NB4 (cell line): ENCODE measurements at regions not wholly inside any gene's neighbourhood (a gene's known extent, or its start where the extent isn't known, plus 50 kb on each side); places are given as distances from the start of the nearest gene placed in this dataset.
"Not testable (repeated sequence)": the region's sequence is repeated elsewhere in the genome, so short reads cannot be mapped to it uniquely, and the experiment has no call there.

Experiments used
- DNase-seq: peaks from one replicate; pipeline ENCODE4 v3.0.0; 2010; ENCODE audit warnings: low read depth
- H3K4me3 ChIP-seq: one replicate; pipeline ENCODE4 v1.5.1; 2011; ENCODE audit warnings: mild to moderate bottlenecking, low read depth, low read length, moderate library complexity
- MYC ChIP-seq: IDR thresholded peaks from 2 replicates; pipeline ENCODE4 v1.6.1; 2011; ENCODE audit warnings: low read depth, low read length
- POLR2A ChIP-seq: IDR thresholded peaks from 2 replicates; pipeline ENCODE4 v1.6.1; 2011; ENCODE audit warnings: mild to moderate bottlenecking; ENCODE audit not compliant: insufficient read length; ENCODE audit errors: extremely low read depth
- TF ChIP-seq, protein P1 (sequence below): IDR thresholded peaks from one replicate; pipeline ENCODE4 v1.5.1; 2012; ENCODE audit warnings: low read depth, low read length
- TF ChIP-seq, protein P2 (sequence below): IDR thresholded peaks from 2 replicates; pipeline ENCODE4 v1.6.1; 2011; ENCODE audit warnings: low read depth, low read length

DNA sequence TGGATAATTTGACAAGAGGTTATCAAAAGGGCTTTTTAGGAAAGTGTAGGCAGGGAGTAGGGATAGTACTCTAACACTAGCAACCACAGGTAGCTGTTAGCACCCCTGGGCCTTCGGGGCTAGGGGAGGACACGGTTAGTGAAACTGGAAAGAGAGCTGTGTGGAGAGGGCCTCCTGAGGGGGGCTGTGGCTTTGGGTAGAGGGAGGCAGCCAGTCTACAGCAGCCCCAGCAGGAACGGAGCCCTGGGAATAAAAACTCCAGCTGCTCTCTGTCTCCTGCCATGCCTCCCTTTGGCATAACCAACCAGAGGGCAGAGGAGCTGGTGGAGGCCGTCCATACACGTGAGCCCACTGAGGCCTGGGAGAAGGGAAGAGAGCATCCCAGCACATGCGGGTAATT is 223.2 kb downstream of the FOXD2 start:
- TF ChIP-seq, protein P1, sequence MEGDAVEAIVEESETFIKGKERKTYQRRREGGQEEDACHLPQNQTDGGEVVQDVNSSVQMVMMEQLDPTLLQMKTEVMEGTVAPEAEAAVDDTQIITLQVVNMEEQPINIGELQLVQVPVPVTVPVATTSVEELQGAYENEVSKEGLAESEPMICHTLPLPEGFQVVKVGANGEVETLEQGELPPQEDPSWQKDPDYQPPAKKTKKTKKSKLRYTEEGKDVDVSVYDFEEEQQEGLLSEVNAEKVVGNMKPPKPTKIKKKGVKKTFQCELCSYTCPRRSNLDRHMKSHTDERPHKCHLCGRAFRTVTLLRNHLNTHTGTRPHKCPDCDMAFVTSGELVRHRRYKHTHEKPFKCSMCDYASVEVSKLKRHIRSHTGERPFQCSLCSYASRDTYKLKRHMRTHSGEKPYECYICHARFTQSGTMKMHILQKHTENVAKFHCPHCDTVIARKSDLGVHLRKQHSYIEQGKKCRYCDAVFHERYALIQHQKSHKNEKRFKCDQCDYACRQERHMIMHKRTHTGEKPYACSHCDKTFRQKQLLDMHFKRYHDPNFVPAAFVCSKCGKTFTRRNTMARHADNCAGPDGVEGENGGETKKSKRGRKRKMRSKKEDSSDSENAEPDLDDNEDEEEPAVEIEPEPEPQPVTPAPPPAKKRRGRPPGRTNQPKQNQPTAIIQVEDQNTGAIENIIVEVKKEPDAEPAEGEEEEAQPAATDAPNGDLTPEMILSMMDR: no peak
- TF ChIP-seq, protein P2, sequence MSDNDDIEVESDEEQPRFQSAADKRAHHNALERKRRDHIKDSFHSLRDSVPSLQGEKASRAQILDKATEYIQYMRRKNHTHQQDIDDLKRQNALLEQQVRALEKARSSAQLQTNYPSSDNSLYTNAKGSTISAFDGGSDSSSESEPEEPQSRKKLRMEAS: no peak
- TF ChIP-seq MYC (no peak), POLR2A (no peak)
- no peak for DNase-seq
- H3K4me3 ChIP-seq: no peak overlapping the region

DNA sequence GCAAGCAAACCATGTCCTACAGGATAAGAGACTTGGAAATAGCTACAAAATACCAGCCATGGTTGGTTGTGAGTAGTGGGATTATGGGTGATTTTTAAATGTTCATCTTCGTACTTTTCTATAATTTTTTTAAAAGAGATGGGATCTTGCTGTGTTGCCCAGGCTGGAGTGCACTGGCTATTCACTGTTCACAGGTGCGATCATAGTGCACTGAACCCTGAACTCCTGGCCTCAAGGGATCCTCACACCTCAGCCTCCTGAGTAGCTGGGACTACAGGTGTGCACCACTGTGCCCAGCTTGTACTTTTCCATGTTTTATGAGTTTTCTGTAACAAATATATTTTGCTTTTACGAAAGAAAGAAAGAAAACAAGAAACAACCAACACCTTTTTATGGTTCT is 224.2 kb downstream of the FOXD2 start:
- TF ChIP-seq POLR2A (no peak), MYC (no peak)
- TF ChIP-seq, protein P2: no peak
- TF ChIP-seq, protein P1: no peak
- no peak overlapping the region for H3K4me3 ChIP-seq
- no peak for DNase-seq

DNA sequence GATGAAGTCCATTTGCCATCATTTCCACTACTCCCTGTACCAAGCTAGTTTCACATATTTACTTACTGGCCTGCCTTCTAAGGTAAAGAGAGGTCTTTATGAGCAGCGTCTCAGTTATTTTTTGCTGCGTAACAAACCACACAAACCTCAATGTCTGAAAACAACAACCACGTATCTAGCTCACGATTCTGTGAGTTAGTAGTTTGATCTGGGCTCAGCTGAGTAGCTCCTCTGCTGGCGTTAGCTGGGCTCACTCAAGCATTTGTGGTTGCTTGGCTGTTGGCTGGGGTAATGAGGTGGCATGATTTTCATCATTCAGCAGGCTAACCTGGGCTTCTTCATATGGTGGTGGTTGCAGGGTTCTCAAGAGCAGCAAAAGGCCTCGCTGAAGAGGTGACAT is 225.4 kb downstream of the FOXD2 start:
- TF ChIP-seq POLR2A (no peak), MYC (no peak)
- TF ChIP-seq, protein P2: no peak
- TF ChIP-seq, protein P1: no peak
- H3K4me3 ChIP-seq: no peak overlapping the region
- no peak for DNase-seq

DNA sequence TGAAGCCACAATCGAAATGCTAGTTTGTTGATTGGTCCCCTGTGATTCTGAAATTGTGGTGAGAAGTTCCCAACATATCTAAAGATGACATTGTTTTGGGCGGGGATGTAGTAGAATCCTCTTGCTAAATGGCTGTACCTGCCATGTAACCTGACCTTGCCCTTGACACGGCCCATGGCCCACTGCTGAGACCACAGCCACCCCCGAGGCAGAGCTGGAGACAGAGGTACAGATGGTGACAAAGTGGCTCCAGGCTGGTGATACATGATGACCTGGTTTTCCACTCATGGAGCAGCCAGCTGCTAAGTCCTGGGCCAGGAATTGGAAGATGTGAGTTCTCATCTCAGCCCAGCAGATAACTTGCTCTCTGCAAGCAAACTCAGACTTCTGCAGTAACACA is 226.5 kb downstream of the FOXD2 start:
- TF ChIP-seq MYC (no peak), POLR2A (no peak)
- TF ChIP-seq, protein P1: no peak
- TF ChIP-seq, protein P2: no peak
- no peak for DNase-seq

DNA sequence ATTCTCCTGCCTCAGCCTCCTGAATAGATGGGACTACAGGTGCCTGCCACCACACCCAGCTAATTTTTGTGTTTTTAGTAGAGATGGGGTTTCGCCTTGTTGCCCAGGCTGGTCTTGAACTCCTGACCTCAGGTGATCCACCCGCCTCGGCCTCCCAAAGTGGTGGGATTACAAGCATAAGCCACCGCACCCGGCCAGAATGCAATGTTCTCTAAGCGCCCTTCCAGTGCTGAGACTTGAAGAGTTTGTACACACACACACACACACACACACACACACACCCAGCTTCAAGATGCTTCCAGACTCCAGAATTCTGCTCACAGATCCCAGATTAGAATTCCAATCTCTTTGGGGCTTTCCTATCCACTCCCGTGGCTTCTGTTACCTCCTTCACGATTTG is 227.1 kb downstream of the FOXD2 start:
- not testable (repeated sequence) for DNase-seq, H3K4me3 ChIP-seq

More for the DNA sequence above, 226.5 kb downstream of the FOXD2 start:
- no peak overlapping the region for H3K4me3 ChIP-seq

DNA sequence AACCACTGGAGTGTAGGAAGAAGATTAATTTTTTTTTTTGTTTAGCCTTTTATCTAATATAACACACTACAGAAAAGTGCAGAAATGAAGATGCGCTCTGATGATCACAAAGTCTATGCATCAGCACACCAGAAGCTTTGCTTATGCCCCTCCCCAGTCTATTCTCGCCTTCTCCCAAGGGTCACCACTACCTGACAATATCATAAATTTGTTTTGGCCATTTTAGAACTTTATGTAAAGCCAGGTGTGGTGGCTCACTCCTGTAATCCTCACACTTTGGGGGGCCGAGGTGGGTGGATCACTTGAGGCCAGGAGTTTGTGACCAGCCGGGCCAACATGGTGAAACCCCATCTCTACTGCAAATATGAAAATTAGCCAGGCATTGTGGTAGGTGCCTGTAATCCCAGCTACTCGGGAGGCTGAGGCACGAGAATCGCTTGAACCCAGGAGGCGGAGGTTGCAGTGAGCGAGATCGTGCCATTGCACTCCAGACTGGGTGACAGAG is 231.3 kb downstream of the FOXD2 start:
- no peak for DNase-seq
- H3K4me3 ChIP-seq: no peak overlapping the region
- TF ChIP-seq, protein P1: no peak
- TF ChIP-seq POLR2A (no peak), MYC (no peak)
- TF ChIP-seq, protein P2: no peak
